ENCODE measurements at regions not wholly inside any gene's neighbourhood (a gene's known extent, or its start where the extent isn't known, plus 50 kb on each side); places are given as distances from the start of the nearest gene placed in this dataset.
A peak's percentile ranks its signal among the peaks of the same experiment; 100 is the strongest.
"Not testable (repeated sequence)": the region's sequence is repeated elsewhere in the genome, so short reads cannot be mapped to it uniquely, and the experiment has no call there.

- SMC1A ChIA-PET (ENCODE audit: uncharacterized antibody, unreplicated experiment); H3K27me3 ChIP-seq (replicated peaks in 1 of 2; ENCODE audit: control insufficient read depth in 2 of 2, insufficient read depth in 2 of 2, low read length in 1 of 2); intact Hi-C loops (cut with micrococcal nuclease; ENCODE audit: unreplicated experiment); H3K9ac ChIP-seq (ENCODE audit: control insufficient read depth, insufficient read depth, low read length); H3K79me2 ChIP-seq (ENCODE audit: control insufficient read depth, insufficient read depth, low read length); BruUV-seq (replicated peaks); H3K36me3 ChIP-seq (ENCODE audit: control insufficient read depth in 2 of 2, insufficient read depth in 2 of 2, low read length in 1 of 2); ATAC-seq; H3K4me1 ChIP-seq (ENCODE audit: control insufficient read depth, insufficient read depth, low read length); CTCF ChIA-PET; H3K4me3 ChIP-seq; H3K9me3 ChIP-seq (replicated peaks; ENCODE audit: control insufficient read depth, insufficient read depth, low read length); in situ Hi-C loops (cut with MboI); FAIRE-seq; DNase-seq (ENCODE audit: low read depth, low spot score); RAD21 ChIA-PET (ENCODE audit: unreplicated experiment); H3K27ac ChIP-seq (ENCODE audit: control insufficient read depth, insufficient read depth); H2AFZ ChIP-seq (ENCODE audit: control insufficient read depth, low read depth, low read length); POLR2A ChIA-PET; H3K4me2 ChIP-seq (ENCODE audit: control insufficient read depth, insufficient read depth); H4K20me1 ChIP-seq (ENCODE audit: control insufficient read depth, insufficient read depth): not testable (repeated sequence)
- 49% methylated on average over 13 of the region's 13 CpGs for WGBS (ENCODE audit: insufficient coverage, insufficient replicate concordance, low lambda C conversion rate, missing lambda C conversion rate)
Measured at GRCh38 chr15:53923741-53924140, 54.5 kb upstream of the UNC13C start.

- no peak overlapping the region for H2AFZ ChIP-seq (ENCODE audit: control insufficient read depth, low read depth, low read length)
- H3K27ac ChIP-seq (ENCODE audit: control insufficient read depth, insufficient read depth) = no peak overlapping the region
- FAIRE-seq (no peak), DNase-seq (ENCODE audit: low read depth, low spot score) (no peak), ATAC-seq (peak; percentile 25; the same call in 1 of the 3 replicates)
- no peak overlapping the region for H3K4me2 ChIP-seq (ENCODE audit: control insufficient read depth, insufficient read depth)
- no TSS peak for BruUV-seq (replicated peaks)
- no peak overlapping the region for H3K4me3 ChIP-seq
- no peaks in the 10 kb centered on the region for H4K20me1 ChIP-seq (ENCODE audit: control insufficient read depth, insufficient read depth)
- in situ Hi-C loops (cut with MboI) = no loop called here
- no peaks in the 10 kb centered on the region for H3K79me2 ChIP-seq (ENCODE audit: control insufficient read depth, insufficient read depth, low read length)
- no peak overlapping the region for H3K9ac ChIP-seq (ENCODE audit: control insufficient read depth, insufficient read depth, low read length)
- SMC1A ChIA-PET (ENCODE audit: uncharacterized antibody, unreplicated experiment) = no interaction called here
- no peaks in the 10 kb centered on the region for H3K36me3 ChIP-seq (ENCODE audit: control insufficient read depth in 2 of 2, insufficient read depth in 2 of 2, low read length in 1 of 2)
- RAD21 ChIA-PET (ENCODE audit: unreplicated experiment) = no interaction called here
- no peaks in the 10 kb centered on the region for H3K27me3 ChIP-seq (replicated peaks in 1 of 2; ENCODE audit: control insufficient read depth in 2 of 2, insufficient read depth in 2 of 2, low read length in 1 of 2)
- no peaks in the 10 kb centered on the region for H3K4me1 ChIP-seq (ENCODE audit: control insufficient read depth, insufficient read depth, low read length)
- H3K9me3 ChIP-seq (replicated peaks; ENCODE audit: control insufficient read depth, insufficient read depth, low read length) = no peaks in the 10 kb centered on the region
- 41% methylated on average over 11 of the region's 11 CpGs for WGBS (ENCODE audit: insufficient coverage, insufficient replicate concordance, low lambda C conversion rate, missing lambda C conversion rate)
- CTCF ChIA-PET = interaction anchor here (0.9 kb wide), 1 partner anchor 27 kb away, joined by 3 read pairs; no protein-coding TSS in a partner anchor
- intact Hi-C loops (cut with micrococcal nuclease; ENCODE audit: unreplicated experiment) = no loop called here
- POLR2A ChIA-PET = no interaction called here
- TF ChIP-seq KLF5 (IDR thresholded peaks at IDR 0.05; ENCODE audit: partially characterized antibody) (no peak), SP1 (IDR thresholded peaks at IDR 0.05; ENCODE audit: low read depth, low read length) (no peak), ZBTB33 (IDR thresholded peaks at IDR 0.05) (no peak), POLR2A (IDR thresholded peaks at IDR 0.05; ENCODE audit: low read depth, low read length) (no peak), CUX1 (IDR thresholded peaks at IDR 0.05; ENCODE audit: insufficient replicate concordance, low read depth, low read length) (no peak), DPF2 (IDR thresholded peaks at IDR 0.05) (no peak), ZBED1 (IDR thresholded peaks at IDR 0.05; ENCODE audit: borderline replicate concordance) (no peak), JUNB (IDR thresholded peaks at IDR 0.05) (no peak), NBN (IDR thresholded peaks at IDR 0.05) (no peak), HDAC2 (IDR thresholded peaks at IDR 0.05) (no peak), MYB (IDR thresholded peaks at IDR 0.05; ENCODE audit: borderline replicate concordance, low read depth, low read length) (no peak)
Measured at GRCh38 chr15:53918180-53919079, 59.8 kb upstream of the UNC13C start.

All from GM12878 (cell line).